GM19397 (cell line): ENCODE measurements at regions not wholly inside any gene's neighbourhood (a gene's known extent, or its start where the extent isn't known, plus 50 kb on each side); places are given as distances from the start of the nearest gene placed in this dataset.
"Not testable (repeated sequence)": the region's sequence is repeated elsewhere in the genome, so short reads cannot be mapped to it uniquely, and the experiment has no call there.

Experiments used
- ATAC-seq: cut with Tn5 transposase; IDR thresholded peaks from one replicate; pipeline ENCODE4 v1.9.1; 2021; ENCODE audit warnings: mild to moderate bottlenecking, moderate library complexity; ENCODE audit not compliant: unreplicated experiment

- not testable (repeated sequence) for ATAC-seq
These were observed 63.8 kb downstream of the NSUN5 start for GRCh38 chr7:73244782-73245311.

GRCh38 chr7:73234994-73235717 is 73.5 kb downstream of the NSUN5 start:
- peak; percentile 92 for ATAC-seq

- ATAC-seq = not testable (repeated sequence)
These were observed 82.9 kb downstream of the NSUN5 start for GRCh38 chr7:73225745-73226144.

GRCh38 chr7:73221724-73222123 is 86.9 kb downstream of the NSUN5 start:
- not testable (repeated sequence) for ATAC-seq

GRCh38 chr7:73220766-73221370 is 87.8 kb downstream of the NSUN5 start:
- peak; percentile 22 for ATAC-seq

- ATAC-seq = peak; percentile 83
These were observed 88.3 kb downstream of the NSUN5 start for GRCh38 chr7:73220357-73220756.

GRCh38 chr7:73218802-73219201 is 89.8 kb downstream of the NSUN5 start:
- not testable (repeated sequence) for ATAC-seq

- not testable (repeated sequence) for ATAC-seq
These were observed 92.5 kb downstream of the NSUN5 start for GRCh38 chr7:73216046-73216675.

- not testable (repeated sequence) for ATAC-seq
These were observed 93.4 kb downstream of the NSUN5 start for GRCh38 chr7:73215232-73215631.

GRCh38 chr7:73214471-73214870 is 94.2 kb downstream of the NSUN5 start:
- ATAC-seq = not testable (repeated sequence)

GRCh38 chr7:73213076-73213475 is 95.5 kb downstream of the NSUN5 start:
- ATAC-seq = not testable (repeated sequence)

GRCh38 chr7:73205594-73205993 is 103.0 kb downstream of the NSUN5 start:
- not testable (repeated sequence) for ATAC-seq

GRCh38 chr7:73204898-73205297 is 103.7 kb downstream of the NSUN5 start:
- ATAC-seq = not testable (repeated sequence)

GRCh38 chr7:73203312-73203711 is 105.3 kb downstream of the NSUN5 start:
- ATAC-seq = not testable (repeated sequence)

GRCh38 chr7:73201264-73201663 is 107.4 kb downstream of the NSUN5 start:
- ATAC-seq = not testable (repeated sequence)

- not testable (repeated sequence) for ATAC-seq
These were observed 108.0 kb downstream of the NSUN5 start for GRCh38 chr7:73200518-73201099.

- not testable (repeated sequence) for ATAC-seq
These were observed 108.2 kb upstream of the SPDYE9 start for GRCh38 chr7:73193991-73194390.

GRCh38 chr7:73190483-73191155 is 104.8 kb upstream of the SPDYE9 start:
- not testable (repeated sequence) for ATAC-seq

GRCh38 chr7:73188287-73188686 is 102.4 kb upstream of the SPDYE9 start:
- ATAC-seq = not testable (repeated sequence)

- ATAC-seq = not testable (repeated sequence)
These were observed 100.9 kb upstream of the SPDYE9 start for GRCh38 chr7:73186589-73187309.
